Glutamatergic neuron (in vitro differentiated cells): ENCODE measurements at regions not wholly inside any gene's neighbourhood (a gene's known extent, or its start where the extent isn't known, plus 50 kb on each side); places are given as distances from the start of the nearest gene placed in this dataset.

Experiments
- DNase-seq: peaks from one replicate; pipeline ENCODE4 v3.0.0; 2022
- H3K27ac Mint-ChIP-seq: one replicate; pipeline ENCODE4 v1.8.0; 2020; ENCODE audit warnings: mild to moderate bottlenecking, mixed read lengths, inconsistent platforms; ENCODE audit not compliant: unreplicated experiment
- H3K27me3 Mint-ChIP-seq: one replicate; pipeline ENCODE4 v1.8.0; 2020; ENCODE audit warnings: mild to moderate bottlenecking, moderate library complexity, mixed read lengths, inconsistent platforms; ENCODE audit not compliant: unreplicated experiment
- H3K36me3 Mint-ChIP-seq: one replicate; pipeline ENCODE4 v1.8.0; 2020; ENCODE audit warnings: mild to moderate bottlenecking, mixed read lengths, inconsistent platforms; ENCODE audit not compliant: unreplicated experiment
- H3K4me1 Mint-ChIP-seq: one replicate; pipeline ENCODE4 v1.8.0; 2020; ENCODE audit warnings: mild to moderate bottlenecking, low read depth, mixed read lengths, inconsistent platforms; ENCODE audit not compliant: unreplicated experiment
- H3K4me3 Mint-ChIP-seq: one replicate; pipeline ENCODE4 v1.8.0; 2020; ENCODE audit warnings: mild to moderate bottlenecking, mixed read lengths, inconsistent platforms; ENCODE audit not compliant: unreplicated experiment
- H3K9me3 Mint-ChIP-seq: one replicate; pipeline ENCODE4 v1.8.0; 2020; ENCODE audit warnings: mild to moderate bottlenecking, moderate library complexity, mixed read lengths, inconsistent platforms; ENCODE audit not compliant: unreplicated experiment
- CTCF ChIP-seq: fragments of 200-600 bp; sonication (generic); IDR thresholded peaks from one replicate; pipeline ENCODE4 v1.5.0; 2021; ENCODE audit not compliant: partially characterized antibody, unreplicated experiment

GRCh38 chr3:157958457-157958856 is 147.8 kb downstream of the SHOX2 start:
- peak overlapping the region; percentile 19 for H3K27ac Mint-ChIP-seq
- no peaks in the 10 kb centered on the region for H3K9me3 Mint-ChIP-seq
- H3K36me3 Mint-ChIP-seq, result peaks cover 4% of the 10 kb centered on the region
- no peak for TF ChIP-seq CTCF
- H3K4me1 Mint-ChIP-seq, result peaks cover 7% of the 10 kb centered on the region
- H3K27me3 Mint-ChIP-seq, result peaks cover 6% of the 10 kb centered on the region
- peak; percentile 32 for DNase-seq
- no peak overlapping the region for H3K4me3 Mint-ChIP-seq

- DNase-seq, result no peak
- H3K36me3 Mint-ChIP-seq, result peaks cover 4% of the 10 kb centered on the region
- H3K9me3 Mint-ChIP-seq, result no peaks in the 10 kb centered on the region
- no peak for TF ChIP-seq CTCF
- H3K27me3 Mint-ChIP-seq, result peaks cover 4% of the 10 kb centered on the region
- no peak overlapping the region for H3K4me3 Mint-ChIP-seq
- H3K27ac Mint-ChIP-seq, result no peak overlapping the region
- peaks cover 7% of the 10 kb centered on the region for H3K4me1 Mint-ChIP-seq
These were observed 149.4 kb downstream of the SHOX2 start for GRCh38 chr3:157956850-157957249.

- Mint-ChIP-seq H3K4me3 (no peak overlapping the region), H3K27me3 (peaks cover 4% of the 10 kb centered on the region), H3K9me3 (no peaks in the 10 kb centered on the region), H3K36me3 (peaks cover 4% of the 10 kb centered on the region), H3K4me1 (peaks cover 7% of the 10 kb centered on the region), H3K27ac (no peak overlapping the region)
- no peak for DNase-seq
- no peak for TF ChIP-seq CTCF
These were observed 150.0 kb downstream of the SHOX2 start for GRCh38 chr3:157956176-157956575.

- Mint-ChIP-seq H3K4me1 (peaks cover 8% of the 10 kb centered on the region), H3K36me3 (peaks cover 4% of the 10 kb centered on the region), H3K9me3 (no peaks in the 10 kb centered on the region), H3K27ac (no peak overlapping the region), H3K27me3 (peaks cover 5% of the 10 kb centered on the region), H3K4me3 (no peak overlapping the region)
- TF ChIP-seq CTCF, result no peak
- DNase-seq, result no peak
These were observed 152.7 kb downstream of the SHOX2 start for GRCh38 chr3:157953565-157953964.

- no peak overlapping the region for H3K27ac Mint-ChIP-seq
- DNase-seq, result peak; percentile 43
- H3K9me3 Mint-ChIP-seq, result no peaks in the 10 kb centered on the region
- H3K36me3 Mint-ChIP-seq, result no peaks in the 10 kb centered on the region
- peaks cover 2% of the 10 kb centered on the region for H3K27me3 Mint-ChIP-seq
- no peak for TF ChIP-seq CTCF
- peaks cover 6% of the 10 kb centered on the region for H3K4me1 Mint-ChIP-seq
- H3K4me3 Mint-ChIP-seq, result no peak overlapping the region
These were observed 157.4 kb downstream of the SHOX2 start for GRCh38 chr3:157948605-157949383.
